H1 (cell line): ENCODE measurements at regions not wholly inside any gene's neighbourhood (a gene's known extent, or its start where the extent isn't known, plus 50 kb on each side); places are given as distances from the start of the nearest gene placed in this dataset.

Experiments
- CTCF ChIA-PET: fragments of 300-600 bp; sonication (Branson Sonifier 250); formaldehyde crosslinking; loops from one replicate; lab custom pipeline; 2021; ENCODE audit not compliant: partially characterized antibody; lab: Charles Lee
- POLR2A ChIA-PET: fragments of 300-600 bp; sonication (Branson Sonifier 250); formaldehyde crosslinking; loops from one replicate; lab custom pipeline; 2021; ENCODE audit warnings: inconsistent platforms; ENCODE audit not compliant: partially characterized antibody; lab: Charles Lee
- DNase-seq, 2 experiments: peaks; one replicate each; pipeline versions ENCODE4 v3.0.0 to v3.0.0-alpha.2; 2010 to 2022; ENCODE audit warnings: low spot score in 2 of 2, low read depth in 1 of 2, mixed read lengths in 1 of 2
- FAIRE-seq: peaks from 2 replicates; lab custom pipeline; 2011; peaks lifted over from hg19 to GRCh38; lab: Jason Lieb, UNC
- H2AFZ ChIP-seq: 2 replicates; pipeline ENCODE4 v1.8.1; 2012; ENCODE audit warnings: low read length, inconsistent platforms
- H2AK5ac ChIP-seq: 2 replicates; pipeline ENCODE4 v1.6.1; 2013; ENCODE audit warnings: low read depth, low read length
- H2BK120ac ChIP-seq: replicated peaks from 2 replicates; pipeline ENCODE3; 2013; ENCODE audit warnings: low read depth, low read length, inconsistent platforms
- H2BK12ac ChIP-seq: 2 replicates; pipeline ENCODE4 v1.6.1; 2013; ENCODE audit warnings: low read depth, low read length
- H2BK15ac ChIP-seq: 2 replicates; pipeline ENCODE4 v1.6.1; 2013; ENCODE audit warnings: low read length
- H2BK20ac ChIP-seq: 2 replicates; pipeline ENCODE4 v1.6.1; 2013; ENCODE audit warnings: low read length
- H2BK5ac ChIP-seq: 2 replicates; pipeline ENCODE4 v1.6.1; 2013; ENCODE audit warnings: low read depth, low read length
- H3K14ac ChIP-seq: 2 replicates; pipeline ENCODE4 v1.6.1; 2013; ENCODE audit warnings: inconsistent platforms; ENCODE audit not compliant: insufficient read length
- H3K18ac ChIP-seq: 2 replicates; pipeline ENCODE4 v1.6.1; 2013; ENCODE audit warnings: low read length; ENCODE audit errors: extremely low read depth
- H3K23ac ChIP-seq: 2 replicates; pipeline ENCODE4 v1.6.1; 2013; ENCODE audit warnings: inconsistent platforms; ENCODE audit not compliant: insufficient read length
- H3K23me2 ChIP-seq: 2 replicates; pipeline ENCODE4 v1.6.1; 2013; ENCODE audit warnings: low read depth, low read length
- H3K27ac ChIP-seq: 2 replicates; pipeline ENCODE4 v1.6.1; 2011; ENCODE audit warnings: low read depth, low read length, inconsistent platforms
- H3K27me3 ChIP-seq, 4 experiments: replicated peaks in 1 of 4; 1 replicate in 1 of 4; 2 replicates in 3 of 4; pipeline versions ENCODE4 v1.6.1 to v1.8.1; 2011 to 2013; ENCODE audit warnings: low read length in 3 of 4, mild to moderate bottlenecking in 3 of 4, inconsistent platforms in 2 of 4, mixed read lengths in 2 of 4, moderate library complexity in 1 of 4; ENCODE audit not compliant: control insufficient read depth in 3 of 4, insufficient read depth in 3 of 4; ENCODE audit errors: extremely low read depth in 1 of 4
- H3K36me3 ChIP-seq, 4 experiments: 2 replicates each; pipeline versions ENCODE4 v1.6.1 to v1.8.1; 2011 to 2013; ENCODE audit warnings: mild to moderate bottlenecking in 4 of 4, low read length in 3 of 4, moderate library complexity in 2 of 4, control low read depth in 1 of 4, inconsistent platforms in 1 of 4; ENCODE audit not compliant: insufficient read depth in 4 of 4, control insufficient read depth in 2 of 4
- H3K4ac ChIP-seq: replicated peaks from 2 replicates; pipeline ENCODE3; 2013; ENCODE audit warnings: low read length, low read depth, mixed read lengths, inconsistent platforms; ENCODE audit not compliant: insufficient read length
- H3K4me1 ChIP-seq, 4 experiments: replicated peaks in 1 of 4; 1 replicate in 1 of 4; 2 replicates in 3 of 4; pipeline versions ENCODE4 v1.6.1 to v1.8.1; 2011 to 2013; ENCODE audit warnings: low read length in 3 of 4, inconsistent platforms in 2 of 4, mixed read lengths in 1 of 4; ENCODE audit not compliant: insufficient read depth in 4 of 4, control insufficient read depth in 3 of 4
- H3K4me2 ChIP-seq, 2 experiments: 2 replicates each; pipeline versions ENCODE4 v1.6.1 to v1.8.1; 2011 to 2013; ENCODE audit warnings: low read depth in 2 of 2, low read length in 2 of 2, control low read depth in 1 of 2, inconsistent platforms in 1 of 2, mild to moderate bottlenecking in 1 of 2; ENCODE audit not compliant: insufficient read depth in 1 of 2
- H3K4me3 ChIP-seq, 4 experiments: fragments of 200-600, 300-600 bp in 1 of 4; sonication (generic), shearing (Covaris generic), sonication (Bioruptor Twin) in 1 of 4; 2 replicates each; pipeline versions ENCODE4 v1.5.1 to v1.8.1; 2011 to 2016; ENCODE audit warnings: low read length in 4 of 4, low read depth in 3 of 4, control low read depth in 2 of 4, inconsistent platforms in 2 of 4, mild to moderate bottlenecking in 2 of 4, mixed read lengths in 1 of 4, moderate library complexity in 1 of 4; ENCODE audit not compliant: insufficient read depth in 2 of 4; ENCODE audit errors: extremely low read depth in 1 of 4
- H3K56ac ChIP-seq: replicated peaks from 2 replicates; pipeline ENCODE3; 2013; ENCODE audit warnings: low read depth, mild to moderate bottlenecking, mixed read lengths, low read length, inconsistent platforms; ENCODE audit not compliant: insufficient read length
- H3K79me1 ChIP-seq: 2 replicates; pipeline ENCODE4 v1.6.1; 2013; ENCODE audit warnings: low read depth, low read length, control low read depth
- H3K79me2 ChIP-seq, 2 experiments: 2 replicates each; pipeline versions ENCODE4 v1.6.1 to v1.8.1; 2012 to 2013; ENCODE audit warnings: low read length in 2 of 2, mild to moderate bottlenecking in 2 of 2, inconsistent platforms in 1 of 2; ENCODE audit not compliant: insufficient read depth in 2 of 2, control insufficient read depth in 1 of 2
- H3K9ac ChIP-seq, 4 experiments: replicated peaks in 1 of 4; 1 replicate in 1 of 4; 2 replicates in 3 of 4; pipeline versions ENCODE4 v1.6.1 to v1.8.1; 2011 to 2013; ENCODE audit warnings: low read depth in 3 of 4, low read length in 3 of 4, control low read depth in 2 of 4, mild to moderate bottlenecking in 2 of 4, moderate library complexity in 2 of 4, inconsistent platforms in 1 of 4; ENCODE audit errors: extremely low read depth in 1 of 4
- H3K9me3 ChIP-seq, 2 experiments: 2 replicates each; pipeline versions ENCODE4 v1.6.1 to v1.8.1; 2012 to 2013; ENCODE audit warnings: mild to moderate bottlenecking in 2 of 2, moderate library complexity in 2 of 2, control low read depth in 1 of 2, inconsistent platforms in 1 of 2, low read depth in 1 of 2, low read length in 1 of 2, mixed read lengths in 1 of 2; ENCODE audit not compliant: insufficient read depth in 2 of 2
- H4K20me1 ChIP-seq, 2 experiments: replicated peaks in 1 of 2; 2 replicates each; pipeline versions ENCODE3 to v1.8.1; 2011 to 2013; ENCODE audit warnings: inconsistent platforms in 2 of 2, low read length in 2 of 2, mild to moderate bottlenecking in 1 of 2; ENCODE audit not compliant: insufficient read depth in 2 of 2, control insufficient read depth in 1 of 2
- H4K5ac ChIP-seq: 2 replicates; pipeline ENCODE4 v1.6.1; 2013; ENCODE audit warnings: low read length, low read depth, mixed read lengths, inconsistent platforms; ENCODE audit not compliant: insufficient read length
- H4K8ac ChIP-seq: 2 replicates; pipeline ENCODE4 v1.8.0; 2013; ENCODE audit warnings: mild to moderate bottlenecking, moderate library complexity, low read length, inconsistent platforms; ENCODE audit not compliant: insufficient read depth; ENCODE audit errors: extremely low read depth
- H4K91ac ChIP-seq: replicated peaks from 2 replicates; pipeline ENCODE3; 2013; ENCODE audit warnings: low read length, mixed read lengths, inconsistent platforms; ENCODE audit not compliant: insufficient read length
- CBX5 ChIP-seq: fragments of 300-800, 300-1000 bp; sonication (generic); IDR thresholded peaks from 2 replicates; pipeline ENCODE4 v1.7.1; 2016; ENCODE audit warnings: antibody characterized with exemption, low read length, low read depth
- YY1 ChIP-seq: IDR thresholded peaks from 2 replicates; pipeline ENCODE4 v1.6.1; 2011; ENCODE audit warnings: low read depth, mild to moderate bottlenecking, low read length
- WGBS, 2 experiments: shearing (Covaris generic) in 1 of 2; methylation state at CpG; one replicate each; pipeline versions ENCODE4 v1.1.6 to v1.1.7; 2013 to 2015; ENCODE audit warnings: low lambda C conversion rate in 2 of 2, mixed read lengths in 2 of 2, inconsistent platforms in 1 of 2, low coverage in 1 of 2, missing lambda C conversion rate in 1 of 2; ENCODE audit not compliant: insufficient replicate concordance in 2 of 2, insufficient coverage in 1 of 2, insufficient read length in 1 of 2; ENCODE audit errors: extremely low coverage in 1 of 2, missing lambda C conversion rate in 1 of 2; 5-methylcytosine and 5-hydroxymethylcytosine counted together

GRCh38 chr6:109894181-109894580 lies 83.9 kb upstream of the GPR6 start:
- Histone ChIP-seq H3K4me1 (peaks cover 0 to 15% (median 9%) of the 10 kb centered on the region in 4 experiments; a peak in 4 of 7 replicates), H4K20me1 (no peaks in the 10 kb centered on the region), H2BK20ac (no peak overlapping the region), H3K4ac (no peak overlapping the region), H2BK15ac (no peak overlapping the region), H3K9me3 (peaks cover 21 to 22% of the 10 kb centered on the region in 2 experiments), H4K8ac (no peak overlapping the region), H3K9ac (no peak overlapping the region), H2BK120ac (no peak overlapping the region), H2AFZ (no peak overlapping the region), H2BK12ac (0 out of 2 replicates have a peak overlapping the region, but pooled peaks have one; percentile 89), H3K14ac (no peak overlapping the region), H3K4me3 (peak overlapping the region in 1 of 4 experiments; percentile 28; a peak in 1 of 8 replicates), H2BK5ac (peak overlapping the region; percentile 48; the same call in 1 of the 2 replicates), H3K4me2 (no peak overlapping the region), H3K79me2 (no peaks in the 10 kb centered on the region), H4K91ac (no peak overlapping the region), H3K36me3 (peaks cover 0 to 8% (median 2%) of the 10 kb centered on the region in 4 experiments; a peak in 3 of 8 replicates), H3K18ac (no peak overlapping the region), H3K23ac (no peak overlapping the region), H3K56ac (no peak overlapping the region), H3K79me1 (no peaks in the 10 kb centered on the region), H2AK5ac (peak overlapping the region; percentile 44; the same call in 1 of the 2 replicates), H4K5ac (no peak overlapping the region), H3K27me3 (no peaks in the 10 kb centered on the region), H3K27ac (no peak overlapping the region), H3K23me2 (no peaks in the 10 kb centered on the region; the same call in 1 of the 2 replicates)
- ChIA-PET CTCF (interaction anchor here (1.7 to 1.8 kb wide), 2 partner anchors 144 to 146 kb away, joined by 5 to 8 read pairs; no protein-coding TSS in a partner anchor), POLR2A (no interaction called here)
- 92% methylated on average over 5 of the region's 5 CpGs; no CpG with 5 or more reads in 1 of the 2 experiments for WGBS, 2 experiments
- DNase-seq (no peak), FAIRE-seq (no peak)
- no peak for TF ChIP-seq YY1
- TF ChIP-seq CBX5 = no peak
